Prostate gland (tissue), 2 donors: ENCODE measurements at regions not wholly inside any gene's neighbourhood (a gene's known extent, or its start where the extent isn't known, plus 50 kb on each side); places are given as distances from the start of the nearest gene placed in this dataset.

Experiments used
- DNase-seq: peaks from one replicate; pipeline ENCODE4 v3.0.0-alpha.2; 2019; ENCODE audit warnings: low spot score
- H3K27ac ChIP-seq, 2 donors: fragments of 200-600 bp; sonication (generic); 2 replicates each; pipeline ENCODE4 v1.5.1; 2017 to 2019
- H3K27me3 ChIP-seq: fragments of 200-600 bp; sonication (generic); replicated peaks from 2 replicates; pipeline ENCODE4 v1.5.1; 2019; ENCODE audit not compliant: insufficient read depth
- H3K36me3 ChIP-seq, 2 donors: fragments of 200-600 bp; sonication (generic); 1 replicate in 1 of 2; 2 replicates in 1 of 2; pipeline versions ENCODE4 v1.5.1 to v1.8.1; 2017 to 2019
- H3K4me1 ChIP-seq: fragments of 200-600 bp; sonication (generic); replicated peaks from 2 replicates; pipeline ENCODE4 v1.5.1; 2019
- H3K4me3 ChIP-seq, 2 donors: fragments of 200-600 bp; sonication (generic); 2 replicates each; pipeline ENCODE4 v1.5.1; 2017 to 2019
- H3K9me3 ChIP-seq: fragments of 200-600 bp; sonication (generic); 2 replicates; pipeline ENCODE4 v1.5.1; 2017
- CTCF ChIP-seq, 4 experiments: fragments of 200-600 bp in 2 of 4; fragments of 450-650 bp in 2 of 4; sonication (generic) in 2 of 4; IDR thresholded peaks; 1 replicate in 3 of 4; 2 replicates in 1 of 4; pipeline ENCODE4 v1.5.1; 2016 to 2019; ENCODE audit warnings: antibody characterized with exemption in 4 of 4, mild to moderate bottlenecking in 2 of 4, moderate library complexity in 2 of 4
- POLR2A ChIP-seq: fragments of 450-650 bp; IDR thresholded peaks from one replicate; pipeline ENCODE4 v1.6.1; 2016; ENCODE audit warnings: antibody characterized with exemption, mild to moderate bottlenecking
- POLR2AphosphoS5 ChIP-seq: sonication (generic); formaldehyde crosslinking; IDR thresholded peaks from one replicate; pipeline ENCODE4 v1.6.1; 2017; ENCODE audit warnings: antibody characterized with exemption
- WGBS: methylation state at CpG from one replicate; pipeline ENCODE4 v1.1.5; 2018; 5-methylcytosine and 5-hydroxymethylcytosine counted together
- intact Hi-C: fragments of 100-400 bp; cut with DNase I; formaldehyde crosslinking; loops from one replicate; pipeline ENCODE4 v1.14.2; 2022

DNA sequence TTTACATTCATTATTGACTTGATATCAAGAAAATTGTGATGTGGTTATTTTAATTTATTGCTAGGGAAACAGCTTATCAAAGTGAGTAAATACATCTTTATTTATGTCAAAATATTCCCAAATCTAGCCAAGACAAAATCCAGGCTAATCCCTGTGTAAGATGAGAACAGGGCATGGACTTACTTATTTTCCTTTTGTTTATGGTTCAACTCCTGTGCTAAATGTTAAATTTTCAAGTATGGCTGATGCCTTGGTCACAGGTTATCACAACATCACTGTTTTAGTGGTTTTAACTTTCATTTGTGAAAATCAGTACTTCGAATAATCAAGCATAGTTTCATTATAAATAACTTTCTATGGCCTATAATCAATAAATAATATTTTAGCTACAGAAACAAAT is 657.0 kb upstream of the SYT4 start:
- 50% methylated on average over 1 of the region's 1 CpG for WGBS
- Histone ChIP-seq H3K27ac (peak overlapping the region in 1 of 2 donors; percentile 24), H3K9me3 (no peaks in the 10 kb centered on the region), H3K36me3 (no peaks in the 10 kb centered on the region), H3K4me1 (no peaks in the 10 kb centered on the region), H3K27me3 (no peaks in the 10 kb centered on the region), H3K4me3 (no peak overlapping the region)
- TF ChIP-seq POLR2AphosphoS5 (no peak), CTCF (IDR thresholded peaks at IDR 0.05) (no peak), POLR2A (no peak)
- intact Hi-C loops, result no loop called here
- no peak for DNase-seq

DNA sequence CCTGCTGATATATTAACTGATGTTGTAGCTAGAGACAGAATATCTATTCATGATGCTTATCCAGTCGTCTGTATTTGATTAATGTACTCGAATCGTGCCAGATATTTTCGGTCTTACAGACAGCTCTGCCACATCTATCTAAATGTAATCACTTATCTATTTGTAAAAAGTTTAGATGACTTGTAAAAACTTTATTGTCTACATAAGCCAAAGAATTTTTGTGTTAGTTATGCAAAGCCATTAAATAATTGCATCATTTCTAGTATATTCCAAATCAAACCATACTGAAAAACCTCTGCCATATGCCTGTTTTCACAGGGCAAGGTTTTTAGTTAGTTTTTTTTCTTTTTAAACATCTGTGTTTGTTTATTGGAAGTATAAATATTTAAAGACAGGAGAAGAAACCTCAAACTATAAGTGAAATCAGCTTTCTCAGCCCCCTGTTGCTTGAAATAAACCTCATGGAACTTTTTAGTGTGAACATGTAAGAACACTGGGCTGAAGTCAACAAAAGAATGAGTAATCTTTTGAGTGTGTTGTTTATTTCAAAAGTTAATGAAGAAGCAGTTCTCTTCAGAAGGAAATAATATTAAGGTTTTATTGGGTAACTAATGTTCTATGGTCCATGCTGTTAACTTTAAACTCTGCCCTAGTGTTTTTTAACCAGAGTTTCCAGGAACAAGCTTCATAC is 657.6 kb upstream of the SYT4 start:
- Histone ChIP-seq H3K4me3 (no peak overlapping the region), H3K36me3 (no peaks in the 10 kb centered on the region), H3K27me3 (no peaks in the 10 kb centered on the region), H3K9me3 (no peaks in the 10 kb centered on the region), H3K4me1 (no peaks in the 10 kb centered on the region), H3K27ac (peak overlapping the region in 1 of 2 donors; percentile 24)
- no peak for TF ChIP-seq CTCF (IDR thresholded peaks at IDR 0.05)
- TF ChIP-seq POLR2AphosphoS5, result peak; percentile 66
- no peak for TF ChIP-seq POLR2A
- 7% methylated on average over 4 of the region's 4 CpGs for WGBS
- no peak for DNase-seq
- intact Hi-C loops, result no loop called here

GRCh38 chr18:43936176-43936575 is 658.9 kb upstream of the SYT4 start:
- Histone ChIP-seq H3K4me1 (no peaks in the 10 kb centered on the region), H3K4me3 (no peak overlapping the region), H3K27ac (peak overlapping the region in 1 of 2 donors; percentile 9), H3K36me3 (no peaks in the 10 kb centered on the region), H3K9me3 (no peaks in the 10 kb centered on the region), H3K27me3 (no peaks in the 10 kb centered on the region)
- intact Hi-C loops, result no loop called here
- WGBS, result 56% methylated on average over 4 of the region's 4 CpGs
- no peak for DNase-seq
- TF ChIP-seq CTCF (IDR thresholded peaks at IDR 0.05) (no peak), POLR2AphosphoS5 (no peak), POLR2A (no peak)

- H3K4me1 ChIP-seq, result no peaks in the 10 kb centered on the region
- DNase-seq, result no peak
- H3K9me3 ChIP-seq, result no peaks in the 10 kb centered on the region
- intact Hi-C loops, result no loop called here
- H3K36me3 ChIP-seq, result no peaks in the 10 kb centered on the region
- no peak overlapping the region for H3K27ac ChIP-seq
- H3K4me3 ChIP-seq, result no peak overlapping the region
- TF ChIP-seq POLR2A, result no peak
- TF ChIP-seq CTCF (IDR thresholded peaks at IDR 0.05), result no peak
- TF ChIP-seq POLR2AphosphoS5, result no peak
- WGBS, result 72% methylated on average over 2 of the region's 2 CpGs
- no peaks in the 10 kb centered on the region for H3K27me3 ChIP-seq
Measured at GRCh38 chr18:43949291-43949690, 672.0 kb upstream of the SYT4 start.

DNA sequence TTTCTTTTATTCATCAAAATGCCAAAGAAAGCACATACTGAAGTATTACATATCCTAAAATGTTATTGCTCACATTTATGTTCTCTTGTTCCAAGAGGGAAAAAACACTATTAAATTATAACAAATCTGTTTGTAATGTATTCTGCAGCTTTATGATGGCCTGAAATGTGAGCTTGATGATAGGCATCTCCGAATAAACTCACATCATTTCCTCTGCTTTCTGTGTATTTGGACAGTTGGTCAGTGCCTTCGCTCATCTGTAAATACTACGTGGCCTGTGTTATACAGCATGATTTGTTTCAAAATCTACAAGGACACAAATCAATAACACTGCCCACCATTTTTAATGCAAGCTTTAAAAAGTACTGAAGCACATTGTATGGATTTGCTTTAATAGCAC is 672.8 kb upstream of the SYT4 start:
- no peak for TF ChIP-seq CTCF (IDR thresholded peaks at IDR 0.05)
- TF ChIP-seq POLR2AphosphoS5, result no peak
- no peak for TF ChIP-seq POLR2A
- H3K4me1 ChIP-seq, result no peaks in the 10 kb centered on the region
- WGBS, result 89% methylated on average over 3 of the region's 3 CpGs
- no peaks in the 10 kb centered on the region for H3K27me3 ChIP-seq
- no peak overlapping the region for H3K27ac ChIP-seq
- no peaks in the 10 kb centered on the region for H3K36me3 ChIP-seq
- no peak overlapping the region for H3K4me3 ChIP-seq
- intact Hi-C loops, result no loop called here
- no peaks in the 10 kb centered on the region for H3K9me3 ChIP-seq
- DNase-seq, result no peak
